ENCODE measurements at regions not wholly inside any gene's neighbourhood (a gene's known extent, or its start where the extent isn't known, plus 50 kb on each side); places are given as distances from the start of the nearest gene placed in this dataset.

GRCh38 chr14:87405563-87405962, 587.4 kb downstream of the GALC start:
- no peak for DNase-seq
- Histone ChIP-seq H3K36me3 (replicated peaks) (no peaks in the 10 kb centered on the region), H3K27ac (no peak overlapping the region), H3K4me3 (ENCODE audit: low read depth, low read length) (no peak overlapping the region), H3K27me3 (replicated peaks) (no peaks in the 10 kb centered on the region)
- in situ Hi-C loops (cut with HindIII; ENCODE audit: low pct_ligation_motif_present, low sequenced_read_pairs): no loop called here
- TF ChIP-seq, protein P1, sequence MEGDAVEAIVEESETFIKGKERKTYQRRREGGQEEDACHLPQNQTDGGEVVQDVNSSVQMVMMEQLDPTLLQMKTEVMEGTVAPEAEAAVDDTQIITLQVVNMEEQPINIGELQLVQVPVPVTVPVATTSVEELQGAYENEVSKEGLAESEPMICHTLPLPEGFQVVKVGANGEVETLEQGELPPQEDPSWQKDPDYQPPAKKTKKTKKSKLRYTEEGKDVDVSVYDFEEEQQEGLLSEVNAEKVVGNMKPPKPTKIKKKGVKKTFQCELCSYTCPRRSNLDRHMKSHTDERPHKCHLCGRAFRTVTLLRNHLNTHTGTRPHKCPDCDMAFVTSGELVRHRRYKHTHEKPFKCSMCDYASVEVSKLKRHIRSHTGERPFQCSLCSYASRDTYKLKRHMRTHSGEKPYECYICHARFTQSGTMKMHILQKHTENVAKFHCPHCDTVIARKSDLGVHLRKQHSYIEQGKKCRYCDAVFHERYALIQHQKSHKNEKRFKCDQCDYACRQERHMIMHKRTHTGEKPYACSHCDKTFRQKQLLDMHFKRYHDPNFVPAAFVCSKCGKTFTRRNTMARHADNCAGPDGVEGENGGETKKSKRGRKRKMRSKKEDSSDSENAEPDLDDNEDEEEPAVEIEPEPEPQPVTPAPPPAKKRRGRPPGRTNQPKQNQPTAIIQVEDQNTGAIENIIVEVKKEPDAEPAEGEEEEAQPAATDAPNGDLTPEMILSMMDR (IDR thresholded peaks at IDR 0.05; ENCODE audit: low read depth, low read length, missing control alignments): no peak

DNA sequence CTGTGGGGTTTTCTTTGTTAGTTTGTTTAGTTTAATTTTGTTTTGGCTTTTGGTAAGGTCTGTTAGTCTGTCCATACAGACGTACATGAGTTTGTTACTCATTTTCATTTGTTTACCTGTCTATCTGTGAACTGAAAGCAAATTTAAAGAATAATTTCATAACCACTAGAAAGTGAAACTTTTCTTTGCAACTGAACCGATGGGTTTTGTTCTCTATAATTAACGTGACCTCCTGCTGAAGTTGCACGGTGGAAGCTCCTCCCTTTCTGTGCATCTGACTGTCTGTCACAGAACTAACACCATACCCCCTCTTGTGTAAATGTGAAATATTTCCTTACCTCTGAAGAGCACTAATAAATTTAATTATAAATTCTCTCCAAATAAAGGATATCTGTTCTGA, 595.5 kb downstream of the GALC start:
- TF ChIP-seq, protein P1 (IDR thresholded peaks at IDR 0.05; ENCODE audit: low read depth, low read length, missing control alignments): no peak
- in situ Hi-C loops (cut with HindIII; ENCODE audit: low pct_ligation_motif_present, low sequenced_read_pairs): no loop called here
- no peak overlapping the region for H3K27ac ChIP-seq
- DNase-seq: no peak
- no peaks in the 10 kb centered on the region for H3K27me3 ChIP-seq (replicated peaks)
- H3K4me3 ChIP-seq (ENCODE audit: low read depth, low read length): no peak overlapping the region
- H3K36me3 ChIP-seq (replicated peaks): no peaks in the 10 kb centered on the region

DNA sequence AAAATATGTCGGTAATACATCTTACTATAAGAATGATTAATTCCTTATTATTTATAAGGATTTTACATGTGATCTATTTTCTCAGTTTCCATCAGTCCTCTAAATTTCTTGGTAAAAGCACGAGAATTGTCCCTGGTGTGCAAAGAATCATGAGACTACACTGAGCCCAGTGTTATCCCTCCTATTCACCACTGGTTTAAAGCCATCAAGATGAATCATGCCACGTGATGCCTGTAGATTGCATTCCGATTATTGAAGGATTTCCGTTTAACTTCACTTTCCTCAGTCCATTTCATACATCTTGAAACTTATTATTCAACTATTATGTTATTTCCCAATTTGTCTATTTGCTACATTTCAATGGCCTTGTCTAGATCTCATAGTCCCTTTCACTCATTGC, 601.9 kb downstream of the GALC start:
- Histone ChIP-seq H3K27me3 (replicated peaks) (no peaks in the 10 kb centered on the region), H3K4me3 (ENCODE audit: low read depth, low read length) (no peak overlapping the region), H3K36me3 (replicated peaks) (no peaks in the 10 kb centered on the region), H3K27ac (no peak overlapping the region)
- DNase-seq: no peak
- in situ Hi-C loops (cut with HindIII; ENCODE audit: low pct_ligation_motif_present, low sequenced_read_pairs): no loop called here
- TF ChIP-seq, protein P1 (IDR thresholded peaks at IDR 0.05; ENCODE audit: low read depth, low read length, missing control alignments): no peak

DNA sequence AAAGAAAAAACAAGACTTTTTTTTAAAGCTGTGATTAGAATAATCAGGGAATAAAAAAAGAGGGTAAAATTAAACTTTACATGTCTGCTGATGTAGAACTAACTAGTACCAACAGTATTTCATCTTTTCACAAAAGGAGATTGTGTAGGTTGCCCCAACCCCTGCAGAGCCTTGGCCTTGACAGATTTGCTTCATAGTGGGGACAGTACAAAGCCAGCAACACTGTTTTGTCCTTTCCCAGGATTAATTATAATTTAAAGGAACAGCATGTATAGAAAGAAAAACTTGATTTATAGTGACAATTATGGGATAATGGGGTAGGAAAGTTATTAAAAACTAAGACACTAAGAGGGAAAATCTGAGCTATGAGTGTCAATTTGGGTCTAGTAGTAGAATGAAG, 604.0 kb downstream of the GALC start:
- Histone ChIP-seq H3K27ac (no peak overlapping the region), H3K36me3 (replicated peaks) (no peaks in the 10 kb centered on the region), H3K4me3 (ENCODE audit: low read depth, low read length) (no peak overlapping the region), H3K27me3 (replicated peaks) (no peaks in the 10 kb centered on the region)
- in situ Hi-C loops (cut with HindIII; ENCODE audit: low pct_ligation_motif_present, low sequenced_read_pairs): no loop called here
- TF ChIP-seq, protein P1 (IDR thresholded peaks at IDR 0.05; ENCODE audit: low read depth, low read length, missing control alignments): no peak
- DNase-seq: no peak

DNA sequence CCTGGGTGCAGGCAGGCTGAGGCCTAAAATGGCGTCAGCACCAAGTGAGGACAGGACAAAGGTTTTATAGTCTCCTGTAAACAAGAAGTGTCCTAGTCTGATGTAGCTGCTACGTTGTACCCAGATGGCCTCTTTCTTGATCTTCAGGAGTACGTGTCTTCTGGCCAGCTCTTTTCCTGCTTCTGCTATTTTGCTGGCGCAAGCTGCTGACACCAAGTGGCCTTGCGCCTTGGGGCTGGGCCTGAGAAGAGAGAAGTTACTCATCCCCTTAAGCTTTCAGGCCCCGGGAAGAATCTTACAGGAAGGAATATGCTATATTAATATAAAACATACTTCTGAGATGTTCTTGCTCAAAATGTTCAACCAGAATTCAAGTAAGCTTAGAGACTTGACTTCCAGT, 605.2 kb downstream of the GALC start:
- Histone ChIP-seq H3K27ac (no peak overlapping the region), H3K36me3 (replicated peaks) (no peaks in the 10 kb centered on the region), H3K27me3 (replicated peaks) (no peaks in the 10 kb centered on the region), H3K4me3 (ENCODE audit: low read depth, low read length) (no peak overlapping the region)
- TF ChIP-seq, protein P1 (IDR thresholded peaks at IDR 0.05; ENCODE audit: low read depth, low read length, missing control alignments): no peak
- in situ Hi-C loops (cut with HindIII; ENCODE audit: low pct_ligation_motif_present, low sequenced_read_pairs): no loop called here
- DNase-seq: no peak

- in situ Hi-C loops (cut with HindIII; ENCODE audit: low pct_ligation_motif_present, low sequenced_read_pairs): no loop called here
- H3K36me3 ChIP-seq (replicated peaks): no peaks in the 10 kb centered on the region
- TF ChIP-seq, protein P1 (IDR thresholded peaks at IDR 0.05; ENCODE audit: low read depth, low read length, missing control alignments): no peak
- H3K4me3 ChIP-seq (ENCODE audit: low read depth, low read length): no peak overlapping the region
- H3K27me3 ChIP-seq (replicated peaks): no peaks in the 10 kb centered on the region
- no peak for DNase-seq
- no peak overlapping the region for H3K27ac ChIP-seq
These were observed 606.5 kb downstream of the GALC start for GRCh38 chr14:87386524-87386923.
